ENCODE measurements at regions not wholly inside any gene's neighbourhood (a gene's known extent, or its start where the extent isn't known, plus 50 kb on each side); places are given as distances from the start of the nearest gene placed in this dataset.
"Not testable (repeated sequence)": the region's sequence is repeated elsewhere in the genome, so short reads cannot be mapped to it uniquely, and the experiment has no call there.

DNA sequence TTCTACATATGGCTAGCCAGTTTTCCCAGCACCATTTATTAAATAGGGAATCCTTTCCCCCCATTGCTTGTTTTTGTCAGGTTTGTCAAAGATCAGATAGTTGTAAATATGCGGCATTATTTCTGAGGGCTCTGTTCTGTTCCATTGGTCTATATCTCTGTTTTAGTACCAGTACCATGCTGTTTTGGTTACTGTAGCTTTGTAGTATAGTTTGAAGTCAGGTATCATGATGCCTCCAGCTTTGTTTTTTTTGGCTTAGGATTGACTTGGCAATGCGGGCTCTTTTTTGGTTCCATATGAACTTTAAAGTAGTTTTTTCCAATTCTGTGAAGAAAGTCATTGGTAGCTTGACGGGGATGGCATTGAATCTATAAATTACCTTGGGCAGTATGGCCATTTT is 60.0 kb upstream of the GPC3 start:
- H3K36me3 ChIP-seq; DNase-seq; H3K9me3 ChIP-seq; H3K4me1 ChIP-seq (ENCODE audit: insufficient read depth); H3K27me3 ChIP-seq; H3K4me3 ChIP-seq; H3K27ac ChIP-seq; intact Hi-C loops (cut with DNase I): not testable (repeated sequence)
- WGBS, 3 donors: 76 to 89% (median 86%) methylated on average over 2 to 3 of the region's 3 CpGs

- H3K36me3 ChIP-seq; H3K4me1 ChIP-seq (ENCODE audit: insufficient read depth); H3K9me3 ChIP-seq; intact Hi-C loops (cut with DNase I); H3K4me3 ChIP-seq; H3K27me3 ChIP-seq; DNase-seq; H3K27ac ChIP-seq: not testable (repeated sequence)
- WGBS, 3 donors: 84 to 89% (median 85%) methylated on average over 3 of the region's 3 CpGs
These were observed 81.7 kb upstream of the GPC3 start for GRCh38 chrX:134067107-134067506.

DNA sequence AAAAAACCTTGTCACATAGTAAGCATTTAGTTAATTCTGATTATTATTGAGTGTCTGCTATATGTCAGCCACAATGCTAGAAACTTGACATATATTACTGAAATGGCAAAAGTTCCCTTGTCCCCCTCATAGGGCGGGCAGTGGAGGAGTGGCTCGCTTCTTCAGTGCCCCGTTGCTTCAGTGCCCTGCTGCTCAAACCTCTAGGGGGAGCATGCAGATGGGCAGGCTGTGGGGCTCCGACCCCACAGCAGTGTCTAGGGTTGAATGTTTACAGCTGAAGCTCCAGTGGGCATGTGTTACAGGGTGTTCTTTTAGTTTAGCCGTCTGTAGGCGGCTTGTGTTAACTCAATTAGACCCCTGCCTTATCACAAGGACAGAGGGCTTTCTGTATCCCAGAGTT is 86.5 kb upstream of the GPC3 start:
- H3K36me3 ChIP-seq; H3K4me1 ChIP-seq (ENCODE audit: insufficient read depth); intact Hi-C loops (cut with DNase I); H3K9me3 ChIP-seq; H3K27ac ChIP-seq; H3K27me3 ChIP-seq; H3K4me3 ChIP-seq; DNase-seq: not testable (repeated sequence)
- 49 to 54% (median 54%) methylated on average over 6 of the region's 6 CpGs for WGBS, 3 donors

- WGBS, 3 donors: 66 to 73% (median 68%) methylated on average over 2 of the region's 2 CpGs
- H3K27me3 ChIP-seq: no peaks in the 10 kb centered on the region
- H3K4me3 ChIP-seq: no peak overlapping the region
- no peaks in the 10 kb centered on the region for H3K4me1 ChIP-seq (ENCODE audit: insufficient read depth)
- intact Hi-C loops (cut with DNase I): no loop called here
- H3K36me3 ChIP-seq: no peaks in the 10 kb centered on the region
- H3K27ac ChIP-seq: no peak overlapping the region
- peaks cover 0 to 4% of the 10 kb centered on the region in 2 donors for H3K9me3 ChIP-seq
- TF ChIP-seq EP300 (IDR thresholded peaks at IDR 0.05): no peak
- no peak for TF ChIP-seq POLR2A (IDR thresholded peaks at IDR 0.05)
- TF ChIP-seq, protein P1, sequence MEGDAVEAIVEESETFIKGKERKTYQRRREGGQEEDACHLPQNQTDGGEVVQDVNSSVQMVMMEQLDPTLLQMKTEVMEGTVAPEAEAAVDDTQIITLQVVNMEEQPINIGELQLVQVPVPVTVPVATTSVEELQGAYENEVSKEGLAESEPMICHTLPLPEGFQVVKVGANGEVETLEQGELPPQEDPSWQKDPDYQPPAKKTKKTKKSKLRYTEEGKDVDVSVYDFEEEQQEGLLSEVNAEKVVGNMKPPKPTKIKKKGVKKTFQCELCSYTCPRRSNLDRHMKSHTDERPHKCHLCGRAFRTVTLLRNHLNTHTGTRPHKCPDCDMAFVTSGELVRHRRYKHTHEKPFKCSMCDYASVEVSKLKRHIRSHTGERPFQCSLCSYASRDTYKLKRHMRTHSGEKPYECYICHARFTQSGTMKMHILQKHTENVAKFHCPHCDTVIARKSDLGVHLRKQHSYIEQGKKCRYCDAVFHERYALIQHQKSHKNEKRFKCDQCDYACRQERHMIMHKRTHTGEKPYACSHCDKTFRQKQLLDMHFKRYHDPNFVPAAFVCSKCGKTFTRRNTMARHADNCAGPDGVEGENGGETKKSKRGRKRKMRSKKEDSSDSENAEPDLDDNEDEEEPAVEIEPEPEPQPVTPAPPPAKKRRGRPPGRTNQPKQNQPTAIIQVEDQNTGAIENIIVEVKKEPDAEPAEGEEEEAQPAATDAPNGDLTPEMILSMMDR (IDR thresholded peaks at IDR 0.05): no peak
- no peak for DNase-seq
These were observed 87.9 kb upstream of the GPC3 start for GRCh38 chrX:134073341-134073740.

- no peak for DNase-seq
- Histone ChIP-seq H3K4me3 (no peak overlapping the region), H3K27ac (no peak overlapping the region), H3K36me3 (no peaks in the 10 kb centered on the region), H3K9me3 (peaks cover 0 to 4% of the 10 kb centered on the region in 2 donors), H3K4me1 (ENCODE audit: insufficient read depth) (no peaks in the 10 kb centered on the region), H3K27me3 (no peaks in the 10 kb centered on the region)
- 63 to 69% (median 63%) methylated on average over 3 of the region's 3 CpGs for WGBS, 3 donors
- TF ChIP-seq, protein P1 (IDR thresholded peaks at IDR 0.05): no peak
- no peak for TF ChIP-seq POLR2A (IDR thresholded peaks at IDR 0.05)
- TF ChIP-seq EP300 (IDR thresholded peaks at IDR 0.05): no peak
- intact Hi-C loops (cut with DNase I): no loop called here
These were observed 88.8 kb upstream of the GPC3 start for GRCh38 chrX:134074151-134074550.

- H3K9me3 ChIP-seq: peaks cover 0 to 4% of the 10 kb centered on the region in 2 donors
- H3K27ac ChIP-seq: no peak overlapping the region
- no peak overlapping the region for H3K4me3 ChIP-seq
- no peaks in the 10 kb centered on the region for H3K36me3 ChIP-seq
- no peaks in the 10 kb centered on the region for H3K4me1 ChIP-seq (ENCODE audit: insufficient read depth)
- TF ChIP-seq EP300 (IDR thresholded peaks at IDR 0.05) (no peak), POLR2A (IDR thresholded peaks at IDR 0.05) (no peak)
- TF ChIP-seq, protein P1 (IDR thresholded peaks at IDR 0.05): no peak
- no peaks in the 10 kb centered on the region for H3K27me3 ChIP-seq
- WGBS, 3 donors: 67 to 70% (median 69%) methylated on average over 26 of the region's 26 CpGs
- intact Hi-C loops (cut with DNase I): no loop called here
- DNase-seq: no peak
These were observed 90.7 kb upstream of the GPC3 start for GRCh38 chrX:134075894-134076718.
